GM12878 (cell line): ENCODE measurements at regions not wholly inside any gene's neighbourhood (a gene's known extent, or its start where the extent isn't known, plus 50 kb on each side); places are given as distances from the start of the nearest gene placed in this dataset.
"Not testable (repeated sequence)": the region's sequence is repeated elsewhere in the genome, so short reads cannot be mapped to it uniquely, and the experiment has no call there.

Experiments
- ATAC-seq: fragments of 200-7000 bp; cut with Tn5 transposase; 3 replicates; pipeline ENCODE4 v1.9.1; 2020; ENCODE audit warnings: mild to moderate bottlenecking, moderate library complexity
- BruUV-seq: library from RNA; stranded (reverse); fragments of 400-500 nt; replicated peaks from 2 replicates; lab custom pipeline; 2021; lab: Mats Ljungman, UMichigan
- CTCF ChIA-PET: fragments of 300-600 bp; sonication (Branson Sonifier 250); formaldehyde crosslinking; extraction: SDS; loops from one replicate; lab custom pipeline; 2021; ENCODE audit warnings: inconsistent platforms; lab: Yijun Ruan, JAX
- POLR2A ChIA-PET: fragments of 350-600 bp; formaldehyde crosslinking; extraction: SDS; loops from one replicate; lab custom pipeline; 2021; ENCODE audit warnings: inconsistent platforms; lab: Charles Lee
- RAD21 ChIA-PET: fragments of 300-600 bp; sonication (Branson Sonifier 250); formaldehyde crosslinking; loops from one replicate; lab custom pipeline; 2023; ENCODE audit warnings: antibody characterized with exemption; ENCODE audit not compliant: unreplicated experiment; lab: Charles Lee
- SMC1A ChIA-PET: fragments of 300-600 bp; sonication (Branson Sonifier 250); formaldehyde crosslinking; loops from one replicate; lab custom pipeline; 2023; ENCODE audit not compliant: unreplicated experiment, uncharacterized antibody; lab: Charles Lee
- DNase-seq: peaks from one replicate; pipeline ENCODE4 v3.0.0-alpha.2; 2011; ENCODE audit warnings: low read depth, low spot score
- FAIRE-seq: peaks from 3 replicates; lab custom pipeline; 2011; peaks lifted over from hg19 to GRCh38; lab: Jason Lieb, UNC
- H2AFZ ChIP-seq: 2 replicates; pipeline ENCODE4 v1.6.0; 2011; ENCODE audit warnings: low read depth, low read length, control low read depth; ENCODE audit not compliant: control insufficient read depth
- H3K27ac ChIP-seq: 2 replicates; pipeline ENCODE4 v1.5.1; 2011; ENCODE audit warnings: control low read depth; ENCODE audit not compliant: control insufficient read depth, insufficient read depth
- H3K27me3 ChIP-seq, 2 experiments: replicated peaks in 1 of 2; 2 replicates each; pipeline versions ENCODE4 v1.6.0 to v1.6.1; 2011; ENCODE audit warnings: low read length in 1 of 2; ENCODE audit not compliant: control insufficient read depth in 2 of 2, insufficient read depth in 2 of 2
- H3K36me3 ChIP-seq, 2 experiments: 2 replicates each; pipeline ENCODE4 v1.5.1; 2011; ENCODE audit warnings: low read length in 1 of 2; ENCODE audit not compliant: control insufficient read depth in 2 of 2, insufficient read depth in 2 of 2
- H3K4me1 ChIP-seq: 2 replicates; pipeline ENCODE4 v1.6.1; 2011; ENCODE audit warnings: mild to moderate bottlenecking, low read length, moderate library complexity, mixed read lengths; ENCODE audit not compliant: control insufficient read depth, insufficient read depth
- H3K4me2 ChIP-seq: 2 replicates; pipeline ENCODE4 v1.6.0; 2011; ENCODE audit warnings: control low read depth; ENCODE audit not compliant: control insufficient read depth, insufficient read depth
- H3K4me3 ChIP-seq: fragments of 200-600 bp; sonication (generic); 2 replicates; pipeline ENCODE4 v1.5.1; 2016
- H3K79me2 ChIP-seq: 2 replicates; pipeline ENCODE4 v1.6.0; 2011; ENCODE audit warnings: low read length; ENCODE audit not compliant: control insufficient read depth, insufficient read depth
- H3K9ac ChIP-seq: 2 replicates; pipeline ENCODE4 v1.8.0; 2011; ENCODE audit warnings: low read length, control low read depth, mixed read lengths; ENCODE audit not compliant: control insufficient read depth, insufficient read depth
- H3K9me3 ChIP-seq: replicated peaks from 3 replicates; pipeline ENCODE4 v1.5.1; 2011; ENCODE audit warnings: mild to moderate bottlenecking, low read length; ENCODE audit not compliant: control insufficient read depth, insufficient read depth
- H4K20me1 ChIP-seq: 2 replicates; pipeline ENCODE4 v1.6.0; 2011; ENCODE audit not compliant: control insufficient read depth, insufficient read depth
- ATF2 ChIP-seq: IDR thresholded peaks from 2 replicates; pipeline ENCODE4 v1.6.1; 2012; ENCODE audit warnings: low read length, inconsistent platforms
- FOS ChIP-seq: IDR thresholded peaks from 3 replicates; pipeline ENCODE4 v1.6.1; 2011; ENCODE audit warnings: borderline replicate concordance; ENCODE audit not compliant: insufficient read length; ENCODE audit errors: extremely low read depth
- NBN ChIP-seq: fragments of 450-650 bp; IDR thresholded peaks from 2 replicates; pipeline ENCODE4 v1.6.1; 2016
- NFXL1 ChIP-seq: fragments of 450-650 bp; IDR thresholded peaks from 2 replicates; pipeline ENCODE4 v1.6.1; 2017; ENCODE audit warnings: antibody characterized with exemption, mild to moderate bottlenecking, borderline replicate concordance
- RCOR1 ChIP-seq: conservative IDR thresholded peaks from 2 replicates; pipeline ENCODE4 v1.6.1; 2012; ENCODE audit warnings: low read depth, low read length, improper control_type of control experiment
- REST ChIP-seq: IDR thresholded peaks from 2 replicates; pipeline ENCODE4 v1.6.1; 2012; ENCODE audit warnings: mild to moderate bottlenecking, low read depth, low read length
- SIX5 ChIP-seq: IDR thresholded peaks from 2 replicates; pipeline ENCODE4 v1.6.1; 2011; ENCODE audit warnings: mild to moderate bottlenecking, low read depth, low read length, moderate library complexity; ENCODE audit not compliant: severe bottlenecking
- WGBS: methylation state at CpG from one replicate; pipeline ENCODE4 v1.1.6; 2016; ENCODE audit warnings: low lambda C conversion rate; ENCODE audit not compliant: insufficient replicate concordance, insufficient coverage; ENCODE audit errors: missing lambda C conversion rate; 5-methylcytosine and 5-hydroxymethylcytosine counted together
- in situ Hi-C: fragments of 300-500 bp; cut with MboI; formaldehyde crosslinking; loops from 9 replicates; pipeline ENCODE4 v1.14.3; 2018; ENCODE audit warnings: mixed read lengths
- intact Hi-C: fragments of 100-400 bp; cut with micrococcal nuclease; formaldehyde crosslinking; loops from one replicate; pipeline ENCODE4 v1.14.2; 2022; ENCODE audit not compliant: unreplicated experiment

GRCh38 chr9:24189986-24190385 lies 355.7 kb downstream of the IZUMO3 start (continued):
- no peak for TF ChIP-seq REST
- TF ChIP-seq, all 136 proteins: peak for 0

- H3K4me3 ChIP-seq, H3K4me2 ChIP-seq, H3K9me3 ChIP-seq, H3K4me1 ChIP-seq, ATAC-seq, H3K27ac ChIP-seq, H3K79me2 ChIP-seq, CTCF ChIA-PET, H2AFZ ChIP-seq, H4K20me1 ChIP-seq, intact Hi-C loops, H3K9ac ChIP-seq, in situ Hi-C loops, H3K27me3 ChIP-seq, FAIRE-seq, POLR2A ChIA-PET, BruUV-seq, H3K36me3 ChIP-seq, SMC1A ChIA-PET, DNase-seq, RAD21 ChIA-PET: not testable (repeated sequence)
- 13% methylated on average over 1 of the region's 1 CpG for WGBS
Observed at GRCh38 chr9:24180572-24180971, 354.5 kb upstream of the ELAVL2 start.

GRCh38 chr9:24144796-24145195 lies 318.8 kb upstream of the ELAVL2 start:
- ATAC-seq (no peak), DNase-seq (no peak), FAIRE-seq (no peak)
- ChIA-PET RAD21 (no interaction called here), POLR2A (no interaction called here), SMC1A (interaction anchor here (0.7 kb wide), 1 partner anchor 419 kb away, joined by 3 read pairs; no protein-coding TSS in a partner anchor), CTCF (interaction anchor here (0.5 kb wide), 1 partner anchor 268 kb away, joined by 3 read pairs; no protein-coding TSS in a partner anchor)
- Histone ChIP-seq H3K79me2 (no peaks in the 10 kb centered on the region), H3K4me1 (no peaks in the 10 kb centered on the region), H3K27me3 (no peaks in the 10 kb centered on the region), H4K20me1 (no peaks in the 10 kb centered on the region), H3K9me3 (no peaks in the 10 kb centered on the region), H2AFZ (no peak overlapping the region), H3K9ac (no peak overlapping the region), H3K4me3 (no peak overlapping the region), H3K4me2 (no peak overlapping the region), H3K36me3 (no peaks in the 10 kb centered on the region), H3K27ac (no peak overlapping the region)
- in situ Hi-C loops, result no loop called here
- TF ChIP-seq FOS (no peak), NFXL1 (no peak), RCOR1 (no peak), ATF2 (no peak), NBN (no peak), SIX5 (no peak)
- intact Hi-C loops, result no loop called here
- 0% methylated on average over 3 of the region's 3 CpGs for WGBS
- no TSS peak for BruUV-seq
